SU-DHL-6 (cell line): ENCODE measurements at regions not wholly inside any gene's neighbourhood (a gene's known extent, or its start where the extent isn't known, plus 50 kb on each side); places are given as distances from the start of the nearest gene placed in this dataset.

Experiments
- H2AFZ ChIP-seq: fragments of 200-600 bp; sonication (generic); 2 replicates; pipeline ENCODE4 v1.6.1; 2014; ENCODE audit warnings: low read depth, mild to moderate bottlenecking, moderate library complexity, mixed read lengths, antibody characterized with exemption, low read length; ENCODE audit not compliant: severe bottlenecking
- H3F3A ChIP-seq: fragments of 200-600 bp; shearing (Covaris generic); 2 replicates; pipeline ENCODE4 v1.6.0; 2016; ENCODE audit warnings: antibody characterized with exemption, mild to moderate bottlenecking; ENCODE audit not compliant: insufficient read depth
- H3K27ac ChIP-seq: fragments of 200-600 bp; sonication (generic); 2 replicates; pipeline ENCODE4 v1.5.1; 2016; ENCODE audit warnings: low read depth, mild to moderate bottlenecking, low read length, moderate library complexity, mixed read lengths
- H3K27me3 ChIP-seq: fragments of 200-600 bp; sonication (generic), shearing (Covaris generic); 2 replicates; pipeline ENCODE4 v1.6.0; 2014; ENCODE audit warnings: mild to moderate bottlenecking, low read length
- H3K36me3 ChIP-seq: fragments of 200-600 bp; sonication (generic); 2 replicates; pipeline ENCODE4 v1.6.1; 2014; ENCODE audit warnings: mild to moderate bottlenecking, low read length, mixed read lengths
- H3K4me2 ChIP-seq: fragments of 300-600, 200-600 bp; shearing (Covaris generic), sonication (generic); 2 replicates; pipeline ENCODE4 v1.6.0; 2014; ENCODE audit warnings: low read length, low read depth, mild to moderate bottlenecking; ENCODE audit not compliant: poor library complexity, severe bottlenecking
- H3K4me3 ChIP-seq: fragments of 200-600 bp; sonication (generic); 2 replicates; pipeline ENCODE4 v1.5.1; 2014; ENCODE audit warnings: antibody characterized with exemption, low read length, mild to moderate bottlenecking, mixed read lengths; ENCODE audit not compliant: insufficient read depth, poor library complexity, severe bottlenecking
- H3K79me2 ChIP-seq: fragments of 200-600 bp; sonication (generic); 2 replicates; pipeline ENCODE4 v1.6.1; 2014; ENCODE audit warnings: mild to moderate bottlenecking, low read length, moderate library complexity; ENCODE audit not compliant: insufficient read depth
- H3K9ac ChIP-seq: fragments of 200-600 bp; sonication (generic); 2 replicates; pipeline ENCODE4 v1.7.0; 2014; ENCODE audit warnings: mild to moderate bottlenecking, low read length
- H3K9me2 ChIP-seq: fragments of 200-600 bp; sonication (generic); replicated peaks from 2 replicates; pipeline ENCODE4 v1.6.1; 2014; ENCODE audit warnings: low read length; ENCODE audit not compliant: insufficient read depth
- H3K9me3 ChIP-seq: fragments of 200-600 bp; sonication (generic); 2 replicates; pipeline ENCODE4 v1.6.1; 2014; ENCODE audit warnings: low read length, mixed read lengths; ENCODE audit not compliant: insufficient read depth
- H4K20me1 ChIP-seq: fragments of 200-600 bp; sonication (generic); 2 replicates; pipeline ENCODE4 v1.6.1; 2014; ENCODE audit warnings: low read depth, mild to moderate bottlenecking, antibody characterized with exemption, low read length, moderate library complexity, mixed read lengths
- CTCF ChIP-seq: fragments of 200-600 bp; sonication (generic); IDR thresholded peaks from one replicate; pipeline ENCODE4 v1.5.1; 2017; ENCODE audit warnings: antibody characterized with exemption, mild to moderate bottlenecking, low read length, moderate library complexity; ENCODE audit not compliant: insufficient read depth, poor library complexity, severe bottlenecking
- EZH2phosphoT487 ChIP-seq: fragments of 200-600 bp; sonication (generic), shearing (Covaris generic); conservative IDR thresholded peaks from 2 replicates; pipeline ENCODE4 v1.6.1; 2018; ENCODE audit warnings: mild to moderate bottlenecking, antibody characterized with exemption, low read length, moderate library complexity, mixed read lengths

GRCh38 chr10:62583876-62584615, 209.9 kb downstream of the ZNF365 start:
- H2AFZ ChIP-seq = no peak overlapping the region
- no peak overlapping the region for H3K4me3 ChIP-seq
- no peaks in the 10 kb centered on the region for H3K9me3 ChIP-seq
- no peaks in the 10 kb centered on the region for H3F3A ChIP-seq
- no peaks in the 10 kb centered on the region for H3K27me3 ChIP-seq
- no peaks in the 10 kb centered on the region for H3K36me3 ChIP-seq
- TF ChIP-seq EZH2phosphoT487 (no peak), CTCF (no peak)
- H3K4me2 ChIP-seq = no peak overlapping the region
- H4K20me1 ChIP-seq = no peaks in the 10 kb centered on the region
- no peak overlapping the region for H3K9ac ChIP-seq
- no peak overlapping the region for H3K27ac ChIP-seq
- H3K9me2 ChIP-seq = no peaks in the 10 kb centered on the region
- no peaks in the 10 kb centered on the region for H3K79me2 ChIP-seq

- Histone ChIP-seq H3K9me2 (no peaks in the 10 kb centered on the region), H3K27ac (no peak overlapping the region), H3F3A (no peaks in the 10 kb centered on the region), H3K4me2 (no peak overlapping the region), H3K27me3 (no peaks in the 10 kb centered on the region), H3K79me2 (no peaks in the 10 kb centered on the region), H3K4me3 (no peak overlapping the region), H3K9ac (no peak overlapping the region), H2AFZ (no peak overlapping the region), H3K36me3 (no peaks in the 10 kb centered on the region), H4K20me1 (no peaks in the 10 kb centered on the region), H3K9me3 (no peaks in the 10 kb centered on the region)
- TF ChIP-seq EZH2phosphoT487 = no peak
- no peak for TF ChIP-seq CTCF
These were observed 210.6 kb downstream of the ZNF365 start for GRCh38 chr10:62584731-62585130.

- TF ChIP-seq EZH2phosphoT487 (no peak), CTCF (no peak)
- Histone ChIP-seq H3F3A (no peaks in the 10 kb centered on the region), H3K79me2 (no peaks in the 10 kb centered on the region), H3K9me2 (no peaks in the 10 kb centered on the region), H3K36me3 (no peaks in the 10 kb centered on the region), H3K4me3 (no peak overlapping the region), H3K9me3 (no peaks in the 10 kb centered on the region), H3K9ac (no peak overlapping the region), H4K20me1 (no peaks in the 10 kb centered on the region), H3K27me3 (no peaks in the 10 kb centered on the region), H3K4me2 (no peak overlapping the region), H3K27ac (no peak overlapping the region), H2AFZ (no peak overlapping the region)
These were observed 211.1 kb downstream of the ZNF365 start for GRCh38 chr10:62585211-62585775.
